GM19328 (cell line): ENCODE measurements at regions not wholly inside any gene's neighbourhood (a gene's known extent, or its start where the extent isn't known, plus 50 kb on each side); places are given as distances from the start of the nearest gene placed in this dataset.
"Not testable (repeated sequence)": the region's sequence is repeated elsewhere in the genome, so short reads cannot be mapped to it uniquely, and the experiment has no call there.

Experiments used
- ATAC-seq: cut with Tn5 transposase; IDR thresholded peaks from one replicate; pipeline ENCODE4 v1.9.1; 2021; ENCODE audit warnings: mild to moderate bottlenecking, moderate library complexity; ENCODE audit not compliant: unreplicated experiment

- ATAC-seq, result no peak
Measured at GRCh38 chr4:120636120-120636630, 286.4 kb downstream of the PRDM5 start.

- ATAC-seq, result no peak
Measured at GRCh38 chr4:120633810-120634209, 288.7 kb downstream of the PRDM5 start.

GRCh38 chr4:120630427-120630826 is 292.1 kb downstream of the PRDM5 start:
- no peak for ATAC-seq

- no peak for ATAC-seq
Measured at GRCh38 chr4:120629546-120630108, 292.9 kb downstream of the PRDM5 start.

- no peak for ATAC-seq
Measured at GRCh38 chr4:120622601-120623000, 299.9 kb downstream of the PRDM5 start.

- ATAC-seq, result no peak
Measured at GRCh38 chr4:120617171-120617570, 305.4 kb downstream of the PRDM5 start.

- no peak for ATAC-seq
Measured at GRCh38 chr4:120616041-120616440, 306.5 kb downstream of the PRDM5 start.

GRCh38 chr4:120613778-120614177 is 308.7 kb downstream of the PRDM5 start:
- ATAC-seq, result no peak

GRCh38 chr4:120611092-120611491 is 311.4 kb downstream of the PRDM5 start:
- ATAC-seq, result no peak

- ATAC-seq, result no peak
Measured at GRCh38 chr4:120591038-120591437, 331.5 kb downstream of the PRDM5 start.

- no peak for ATAC-seq
Measured at GRCh38 chr4:120589787-120590186, 332.7 kb downstream of the PRDM5 start.

GRCh38 chr4:120568731-120569130 is 353.8 kb downstream of the PRDM5 start:
- ATAC-seq, result no peak

- no peak for ATAC-seq
Measured at GRCh38 chr4:120561648-120562047, 360.9 kb downstream of the PRDM5 start.

GRCh38 chr4:120557372-120557771 is 365.2 kb downstream of the PRDM5 start:
- ATAC-seq, result no peak

GRCh38 chr4:120555058-120555457 is 367.5 kb downstream of the PRDM5 start:
- ATAC-seq, result no peak

- ATAC-seq, result no peak
Measured at GRCh38 chr4:120554086-120554485, 368.4 kb downstream of the PRDM5 start.

GRCh38 chr4:120550624-120551220 is 371.8 kb downstream of the PRDM5 start:
- not testable (repeated sequence) for ATAC-seq

GRCh38 chr4:120549011-120549570 is 373.4 kb downstream of the PRDM5 start:
- no peak for ATAC-seq

GRCh38 chr4:120545391-120545790 is 377.1 kb downstream of the PRDM5 start:
- ATAC-seq, result no peak

GRCh38 chr4:120544838-120545237 is 377.7 kb downstream of the PRDM5 start:
- ATAC-seq, result no peak

GRCh38 chr4:120540625-120541024 is 381.9 kb downstream of the PRDM5 start:
- no peak for ATAC-seq

GRCh38 chr4:120536884-120537283 is 385.6 kb downstream of the PRDM5 start:
- ATAC-seq, result no peak
